ENCODE measurements at regions not wholly inside any gene's neighbourhood (a gene's known extent, or its start where the extent isn't known, plus 50 kb on each side); places are given as distances from the start of the nearest gene placed in this dataset.

GRCh38 chr14:99100497-99101270, 171.3 kb downstream of the BCL11B start:
- no peak for DNase-seq

DNA sequence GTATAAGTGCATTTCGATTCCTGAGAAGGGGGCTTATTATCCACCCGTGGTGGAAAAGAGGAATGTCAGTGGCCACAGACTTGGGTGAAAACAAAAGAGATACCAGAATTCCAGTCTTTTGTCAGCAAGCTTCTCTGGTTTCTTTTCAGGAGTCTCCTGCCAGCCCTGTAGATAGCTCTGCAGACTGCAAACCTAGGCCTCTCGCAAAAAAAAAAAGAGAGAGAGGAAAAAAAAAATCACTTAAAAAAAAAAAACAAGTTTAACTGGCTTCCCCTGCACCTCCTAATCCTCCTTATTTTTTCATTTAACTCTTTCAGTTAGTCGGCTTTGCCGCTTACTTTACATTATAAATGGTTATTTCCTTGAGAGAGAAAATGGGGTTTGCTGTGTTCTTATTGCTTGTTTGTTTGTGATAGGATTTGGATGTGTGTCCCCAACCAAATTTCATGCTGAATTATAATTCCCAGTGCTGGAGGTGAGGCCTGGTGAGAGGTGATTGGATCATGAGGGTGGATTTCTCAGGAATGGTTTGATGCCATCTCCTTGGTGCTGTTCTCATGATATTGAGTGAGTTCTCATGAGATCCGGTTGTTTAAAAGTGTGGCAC, 170.0 kb downstream of the BCL11B start:
- no peak for DNase-seq

DNA sequence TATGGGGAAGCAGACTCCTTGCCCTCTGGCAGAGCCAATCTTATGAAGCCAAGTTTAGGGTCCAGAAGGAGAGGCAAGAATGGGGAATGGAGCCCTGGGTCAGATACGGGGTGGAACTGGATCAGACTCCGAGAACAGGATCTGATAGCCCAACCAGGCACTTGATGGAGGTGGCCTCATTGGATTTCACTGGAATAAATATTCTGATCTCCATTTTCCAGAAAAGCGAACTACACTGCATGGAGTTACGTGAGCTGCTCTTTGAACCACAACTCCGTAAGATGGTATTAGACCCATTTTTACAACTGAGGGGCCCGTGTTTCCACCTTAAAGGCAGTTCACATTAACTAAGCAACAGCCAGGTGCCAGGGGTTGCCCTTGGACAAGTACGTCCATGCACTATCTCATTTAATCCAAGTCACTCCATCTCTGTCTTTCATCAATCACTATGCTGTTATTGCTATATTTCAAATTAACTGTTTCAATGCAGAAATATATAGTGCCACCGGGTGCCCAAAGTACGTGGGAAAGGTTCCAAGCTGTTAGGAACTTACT, 155.2 kb downstream of the BCL11B start:
- no peak for DNase-seq

- no peak for DNase-seq
Measured at GRCh38 chr14:99117671-99118045, 154.3 kb downstream of the BCL11B start.

DNA sequence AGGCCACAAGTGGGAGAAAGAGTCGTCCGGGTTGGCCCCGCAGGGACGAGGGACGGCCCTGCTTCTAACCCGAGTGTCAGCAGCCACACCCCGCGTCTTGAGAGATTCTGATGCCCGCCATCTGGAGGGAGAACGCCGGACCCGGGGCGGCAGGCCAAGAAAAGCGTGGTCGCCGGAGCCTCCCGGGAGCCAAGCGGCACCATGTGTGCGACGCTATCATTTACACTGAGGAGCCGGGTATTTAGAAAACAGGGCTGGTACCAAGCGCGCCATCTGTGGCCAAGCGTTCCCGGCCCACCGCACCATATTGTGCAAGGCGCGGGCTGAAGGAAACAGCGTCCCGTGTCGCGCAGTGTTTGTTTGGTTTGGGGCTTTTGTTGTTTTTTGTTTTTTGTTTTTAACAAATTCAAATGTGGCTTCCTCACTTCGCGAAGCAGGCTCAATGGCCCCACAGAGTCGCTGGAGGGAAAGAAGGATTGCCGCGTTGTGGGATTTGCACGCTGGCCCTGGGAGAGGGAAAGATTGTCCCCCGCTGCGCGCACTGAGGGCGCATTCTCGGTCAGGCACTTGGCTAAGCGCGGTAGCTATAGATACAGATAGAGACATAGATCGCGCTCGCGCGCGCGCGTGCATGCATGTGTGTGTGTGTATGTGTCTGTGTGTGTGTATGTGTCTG, 153.8 kb downstream of the BCL11B start:
- no peak for DNase-seq

GRCh38 chr14:99118946-99119345, 153.1 kb downstream of the BCL11B start:
- DNase-seq, result no peak

Measured in NCI-H2227 treated with DMSO at 0.1 percent for 48 hours (cell line).